GM21360 (cell line): ENCODE measurements at regions not wholly inside any gene's neighbourhood (a gene's known extent, or its start where the extent isn't known, plus 50 kb on each side); places are given as distances from the start of the nearest gene placed in this dataset.
"Not testable (repeated sequence)": the region's sequence is repeated elsewhere in the genome, so short reads cannot be mapped to it uniquely, and the experiment has no call there.

Source experiments
- ATAC-seq: cut with Tn5 transposase; IDR thresholded peaks from one replicate; pipeline ENCODE4 v1.9.1; 2021; ENCODE audit warnings: mild to moderate bottlenecking, moderate library complexity; ENCODE audit not compliant: unreplicated experiment

DNA sequence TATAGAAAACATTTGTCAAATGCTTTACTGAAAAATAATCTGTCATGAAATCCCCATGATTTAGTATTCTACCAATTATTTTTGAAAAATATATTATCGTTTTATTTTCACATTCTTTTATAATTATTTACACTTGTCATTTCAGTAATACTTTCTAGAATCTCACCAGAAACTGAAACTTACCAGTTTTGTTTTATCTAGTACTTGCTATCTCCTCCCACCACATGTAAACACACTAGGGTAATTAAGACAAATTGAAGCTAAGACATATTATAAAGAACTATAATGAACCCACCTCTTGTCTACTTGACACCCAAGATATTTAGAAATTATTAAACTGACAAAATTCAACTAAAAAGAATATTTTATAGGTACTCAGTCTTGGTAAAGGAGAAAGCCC, 51.5 kb upstream of the GRM3 start:
- ATAC-seq, result no peak

DNA sequence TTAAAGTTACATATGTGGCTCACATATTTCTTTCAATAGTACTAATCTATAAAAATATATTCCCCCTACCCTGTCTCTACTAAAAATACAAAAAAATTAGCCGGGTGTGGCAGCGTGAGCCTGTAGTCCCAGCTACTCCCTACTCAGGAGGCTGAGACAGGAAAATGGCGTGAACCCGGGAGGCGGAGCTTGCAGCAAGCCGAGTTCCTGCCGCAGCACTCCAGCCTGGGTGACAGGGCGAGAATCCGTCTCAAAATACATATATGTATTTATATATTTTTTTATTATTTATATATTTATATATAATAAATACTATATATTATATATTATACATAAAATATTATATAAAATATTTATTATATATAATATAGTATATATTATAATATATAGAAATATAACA, 69.7 kb upstream of the GRM3 start:
- no peak for ATAC-seq

- no peak for ATAC-seq
These were observed 84.8 kb upstream of the GRM3 start for GRCh38 chr7:86558680-86559501.

GRCh38 chr7:86534641-86535040, 109.1 kb upstream of the GRM3 start:
- no peak for ATAC-seq

- ATAC-seq, result no peak
These were observed 139.5 kb upstream of the GRM3 start for GRCh38 chr7:86504229-86504628.

DNA sequence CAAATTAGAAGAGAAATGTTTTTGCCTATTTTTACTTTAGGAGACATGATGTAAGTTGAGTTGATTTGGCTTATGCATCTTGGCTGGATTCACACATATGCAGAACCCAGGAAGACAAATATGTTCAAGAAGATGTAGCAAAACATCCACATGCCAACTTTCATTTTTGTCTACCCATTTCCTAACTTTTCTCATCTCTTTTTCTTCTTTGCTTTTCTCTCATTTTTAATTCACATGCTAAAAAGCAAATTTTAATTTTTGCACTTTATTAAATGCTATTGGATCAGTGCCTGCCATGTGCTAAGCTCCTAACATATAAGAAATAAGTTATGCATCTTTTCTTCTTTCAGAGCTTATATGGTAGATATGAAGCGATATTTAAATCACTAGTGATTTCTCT, 143.7 kb upstream of the GRM3 start:
- ATAC-seq, result no peak

GRCh38 chr7:86485827-86486226, 157.9 kb upstream of the GRM3 start:
- peak; percentile 78 for ATAC-seq

- ATAC-seq, result no peak
These were observed 164.6 kb upstream of the GRM3 start for GRCh38 chr7:86479144-86479543.

DNA sequence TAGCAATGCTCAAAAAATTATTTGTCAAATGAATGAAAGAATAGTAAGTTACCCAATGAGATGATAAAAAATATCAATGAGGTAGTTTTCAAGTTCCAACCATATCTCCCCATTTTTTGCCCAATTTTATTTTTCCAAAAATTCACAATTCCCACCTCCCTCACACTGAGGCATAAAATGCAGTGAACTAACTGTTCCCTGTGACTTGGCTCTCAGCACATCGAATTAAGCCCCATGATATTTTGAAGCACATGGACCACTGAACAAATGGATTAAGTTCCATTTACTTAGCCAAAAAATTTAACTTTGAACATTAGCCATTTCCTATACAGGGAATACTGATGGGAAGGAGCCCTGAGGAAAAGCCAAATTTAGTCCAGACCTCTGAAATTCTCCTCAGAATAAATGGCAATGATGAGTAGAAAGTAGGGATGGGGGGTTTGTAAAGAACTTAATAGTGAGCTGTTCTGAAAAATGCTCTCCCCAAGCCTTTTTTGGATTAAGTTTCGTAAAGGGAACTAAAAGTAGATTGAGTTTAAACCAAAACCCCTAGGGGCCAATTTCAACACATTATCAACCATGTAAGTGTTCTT, 166.3 kb upstream of the GRM3 start:
- no peak for ATAC-seq

DNA sequence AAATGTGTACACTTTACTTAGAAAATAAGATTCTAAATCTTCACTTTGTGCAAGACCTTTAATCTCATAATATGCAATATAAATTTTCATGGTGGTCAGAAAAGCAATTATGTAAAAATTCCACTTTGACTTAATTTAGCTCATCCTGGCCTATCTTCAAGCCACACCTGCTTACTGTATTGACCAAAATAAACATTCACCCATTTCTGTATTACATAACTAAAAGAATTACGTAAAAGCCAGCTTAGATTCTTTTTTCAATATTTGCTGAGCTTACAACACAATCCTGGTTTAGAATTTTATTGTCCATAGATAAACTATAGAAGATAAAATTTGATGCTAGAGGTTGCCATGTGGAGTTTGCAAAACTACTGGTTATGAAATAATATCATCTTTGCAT, 172.9 kb upstream of the GRM3 start:
- ATAC-seq, result no peak

DNA sequence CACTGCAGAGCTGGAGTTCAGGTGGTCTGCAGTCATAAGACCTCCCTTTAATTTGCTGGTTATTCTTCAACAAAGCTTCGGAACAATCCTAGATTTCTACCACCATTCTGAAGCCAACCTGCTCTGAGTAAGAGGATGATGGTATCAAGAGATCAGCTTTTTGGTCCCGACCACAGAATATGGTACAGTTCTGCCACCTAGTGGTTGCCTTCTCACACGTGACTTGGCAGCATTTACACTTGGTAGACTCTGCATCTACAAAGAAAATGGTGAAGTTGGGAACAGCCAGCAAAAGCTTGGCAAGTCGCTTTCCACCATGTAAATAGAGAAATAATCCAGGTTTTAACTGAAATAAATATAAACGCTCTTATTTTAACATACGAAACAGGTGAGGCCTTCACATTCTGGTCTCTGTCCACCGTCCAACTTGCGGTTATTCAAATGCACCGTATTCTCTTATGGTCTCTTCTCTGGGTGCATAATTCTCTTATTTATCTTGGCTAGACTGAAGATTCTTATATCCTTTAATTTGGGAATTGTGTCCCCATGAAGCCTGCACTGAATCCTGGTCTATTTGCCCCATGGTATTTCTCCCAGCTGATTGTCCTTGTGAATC, 173.9 kb upstream of the GRM3 start:
- ATAC-seq, result peak; percentile 99

DNA sequence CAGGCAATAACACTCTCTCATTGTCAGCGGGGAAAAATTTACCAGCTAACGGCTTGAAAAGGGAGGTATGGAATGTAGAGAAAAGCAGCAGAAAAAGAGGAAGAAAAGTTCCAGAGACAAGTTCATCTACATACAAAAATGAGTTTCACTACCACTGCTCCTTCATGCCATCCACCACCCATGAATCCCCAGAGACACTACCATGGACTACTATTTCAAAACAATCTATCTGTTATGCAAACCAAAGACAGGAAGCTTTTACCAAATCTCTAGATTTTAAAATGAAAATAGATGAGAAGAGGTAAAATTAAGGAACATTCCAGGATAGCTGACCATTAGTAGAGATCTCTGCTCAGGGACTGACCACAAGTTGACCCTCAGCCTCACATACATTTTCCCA, 189.0 kb upstream of the GRM3 start:
- ATAC-seq, result no peak

DNA sequence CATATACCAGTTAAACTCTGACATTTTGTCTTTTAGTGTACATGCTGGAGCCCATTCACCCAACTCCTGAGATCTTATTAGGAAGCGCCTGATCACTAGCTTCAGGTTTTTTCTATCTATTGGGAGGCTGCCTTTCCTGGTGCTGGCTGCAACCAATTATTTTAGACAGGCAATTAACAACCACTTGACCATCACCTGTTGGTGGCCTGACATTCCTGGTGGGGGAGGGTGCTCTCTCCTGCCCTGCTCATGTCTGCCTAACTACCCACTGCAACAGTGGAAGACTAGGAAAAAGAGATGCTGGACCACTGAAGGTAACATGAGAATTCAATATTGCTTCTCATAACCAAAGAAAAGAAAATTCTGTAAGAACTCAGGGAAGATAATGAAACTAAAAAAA, 190.3 kb upstream of the GRM3 start:
- ATAC-seq, result no peak

DNA sequence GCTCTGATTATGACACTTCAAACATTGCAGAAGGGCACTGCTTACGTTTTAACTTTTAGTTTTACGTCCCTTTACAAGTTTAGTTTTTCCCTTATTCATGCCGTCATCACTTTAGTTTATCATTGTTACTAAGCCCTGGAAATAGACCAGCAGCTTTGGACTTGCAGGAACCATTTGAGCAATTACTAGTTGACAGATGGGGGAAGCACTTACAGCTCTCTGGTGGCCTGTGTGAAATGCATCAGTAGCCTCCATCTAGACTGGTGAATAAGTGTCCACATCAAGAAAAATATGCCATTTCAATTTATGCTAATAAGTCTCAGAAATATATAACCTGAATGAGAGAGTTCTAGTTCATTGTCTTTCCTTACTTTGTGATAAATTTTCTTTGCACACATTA, 194.9 kb upstream of the GRM3 start:
- no peak for ATAC-seq

DNA sequence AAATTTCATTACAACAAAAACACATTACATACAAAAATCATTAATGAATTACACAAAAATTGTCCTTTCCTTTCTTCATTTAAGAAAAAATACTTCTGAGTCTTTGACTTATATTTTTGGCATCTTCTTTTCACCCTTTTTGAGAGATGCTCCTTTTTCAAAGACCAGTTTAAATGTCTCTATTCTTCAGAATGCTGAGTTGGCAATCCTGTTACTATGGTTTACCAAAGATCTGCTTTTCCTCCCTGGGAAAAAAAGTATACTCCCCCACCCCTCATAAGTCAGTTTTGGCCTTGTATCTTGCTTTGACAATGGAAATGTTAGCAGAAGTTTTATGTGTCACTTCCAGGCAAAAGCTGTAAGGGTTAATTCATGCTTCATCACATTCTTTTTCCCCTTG, 198.4 kb upstream of the GRM3 start:
- no peak for ATAC-seq

GRCh38 chr7:86444245-86444644, 199.5 kb upstream of the GRM3 start:
- no peak for ATAC-seq

DNA sequence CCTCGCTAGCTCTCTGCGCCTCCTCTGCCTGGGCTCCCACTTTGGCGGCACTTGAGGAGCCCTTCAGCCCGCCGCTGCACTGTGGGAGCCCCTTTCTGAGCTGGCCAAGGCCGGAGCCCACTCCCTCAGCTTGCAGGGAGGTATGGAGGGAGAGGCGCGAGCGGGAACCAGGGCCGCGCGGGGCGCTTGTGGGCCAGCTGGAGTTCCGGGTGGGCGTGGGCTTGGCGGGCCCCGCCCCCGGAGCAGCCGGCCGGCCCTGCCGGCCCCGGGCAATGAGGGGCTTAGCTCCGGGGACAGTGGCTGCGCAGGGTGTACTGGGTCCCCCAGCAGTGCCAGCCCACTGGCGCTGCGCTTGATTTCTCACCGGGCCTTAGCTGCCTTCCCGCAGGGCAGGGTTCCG, 203.3 kb upstream of the GRM3 start:
- ATAC-seq, result not testable (repeated sequence)

GRCh38 chr7:86437951-86438450, 205.7 kb upstream of the GRM3 start:
- no peak for ATAC-seq

- ATAC-seq, result no peak
These were observed 211.9 kb upstream of the GRM3 start for GRCh38 chr7:86431761-86432160.

- no peak for ATAC-seq
These were observed 231.9 kb upstream of the GRM3 start for GRCh38 chr7:86411814-86412213.

GRCh38 chr7:86407291-86407690, 236.4 kb upstream of the GRM3 start:
- no peak for ATAC-seq

DNA sequence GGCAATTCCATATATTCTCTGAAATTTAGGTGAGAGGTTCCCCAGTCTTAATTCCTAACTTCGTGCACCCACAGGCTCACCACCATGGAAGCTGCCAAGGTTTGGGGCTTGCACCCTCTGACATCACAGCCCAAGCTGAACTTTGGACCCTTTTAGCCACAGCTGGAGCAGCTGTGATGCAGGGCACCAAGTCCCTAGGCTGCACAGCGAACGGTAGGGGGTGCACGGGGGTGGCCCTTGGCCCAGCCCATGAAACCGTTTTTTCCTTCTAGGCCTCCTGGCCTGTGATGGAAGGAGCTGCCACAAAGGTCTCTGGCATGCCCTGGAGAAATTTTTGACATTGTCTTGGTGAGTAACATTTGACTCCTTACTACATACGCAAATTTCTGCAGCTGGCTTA, 251.9 kb upstream of the GRM3 start:
- no peak for ATAC-seq
